T1000 (cell line): ENCODE measurements at regions not wholly inside any gene's neighbourhood (a gene's known extent, or its start where the extent isn't known, plus 50 kb on each side); places are given as distances from the start of the nearest gene placed in this dataset.
"Not testable (repeated sequence)": the region's sequence is repeated elsewhere in the genome, so short reads cannot be mapped to it uniquely, and the experiment has no call there.

Source experiments
- DNase-seq: peaks from one replicate; lab custom pipeline; 2025; ENCODE audit warnings: mixed read lengths; lab: John Stamatoyannopoulos, UW

GRCh38 chr1:105122041-105122440 is 1372.3 kb downstream of the AMY1C start:
- no peak for DNase-seq

- DNase-seq: no peak
These were observed 1388.1 kb downstream of the AMY1C start for GRCh38 chr1:105137543-105138457.

- DNase-seq: no peak
These were observed 1388.8 kb downstream of the AMY1C start for GRCh38 chr1:105138458-105138893.

- no peak for DNase-seq
These were observed 1423.1 kb downstream of the AMY1C start for GRCh38 chr1:105172788-105173187.

- DNase-seq: no peak
These were observed 1431.1 kb downstream of the AMY1C start for GRCh38 chr1:105180789-105181188.

GRCh38 chr1:105204836-105205371 is 1455.2 kb downstream of the AMY1C start:
- no peak for DNase-seq

- no peak for DNase-seq
These were observed 1458.9 kb downstream of the AMY1C start for GRCh38 chr1:105208581-105208980.

- DNase-seq: no peak
These were observed 1461.0 kb downstream of the AMY1C start for GRCh38 chr1:105210747-105211146.

- DNase-seq: no peak
These were observed 1481.7 kb downstream of the AMY1C start for GRCh38 chr1:105231378-105231777.

- no peak for DNase-seq
These were observed 1493.7 kb downstream of the AMY1C start for GRCh38 chr1:105243411-105243810.

- no peak for DNase-seq
These were observed 1494.3 kb downstream of the AMY1C start for GRCh38 chr1:105243969-105244368.

- DNase-seq: no peak
These were observed 1505.2 kb downstream of the AMY1C start for GRCh38 chr1:105254906-105255305.

- no peak for DNase-seq
These were observed 1510.3 kb downstream of the AMY1C start for GRCh38 chr1:105260001-105260400.

- no peak for DNase-seq
These were observed 1521.3 kb downstream of the AMY1C start for GRCh38 chr1:105270966-105271365.

GRCh38 chr1:105272376-105272775 is 1522.7 kb downstream of the AMY1C start:
- DNase-seq: not testable (repeated sequence)

- no peak for DNase-seq
These were observed 1545.1 kb downstream of the AMY1C start for GRCh38 chr1:105294838-105295237.

- no peak for DNase-seq
These were observed 1560.4 kb downstream of the AMY1C start for GRCh38 chr1:105310063-105310462.

GRCh38 chr1:105317976-105318375 is 1568.3 kb downstream of the AMY1C start:
- no peak for DNase-seq

- DNase-seq: no peak
These were observed 1577.2 kb downstream of the AMY1C start for GRCh38 chr1:105326886-105327285.

- no peak for DNase-seq
These were observed 1587.7 kb downstream of the AMY1C start for GRCh38 chr1:105337420-105337819.

GRCh38 chr1:105343317-105343716 is 1593.6 kb downstream of the AMY1C start:
- DNase-seq: no peak

- DNase-seq: no peak
These were observed 1609.8 kb downstream of the AMY1C start for GRCh38 chr1:105359457-105359856.

- no peak for DNase-seq
These were observed 1612.7 kb downstream of the AMY1C start for GRCh38 chr1:105362438-105362837.
